Vagina (tissue), 2 donors: ENCODE measurements at regions not wholly inside any gene's neighbourhood (a gene's known extent, or its start where the extent isn't known, plus 50 kb on each side); places are given as distances from the start of the nearest gene placed in this dataset.

Source experiments
- POLR2AphosphoS5 ChIP-seq, 2 donors: sonication (generic); formaldehyde crosslinking; IDR thresholded peaks; one replicate each; pipeline ENCODE4 v1.9.0; 2017; ENCODE audit warnings: antibody characterized with exemption in 2 of 2, mild to moderate bottlenecking in 2 of 2, low read depth in 1 of 2; ENCODE audit not compliant: insufficient read depth in 1 of 2
- TF ChIP-seq, protein P1 (sequence below), 3 experiments: fragments of 450-650 bp in 2 of 3; fragments of 200-600 bp in 1 of 3; sonication (generic) in 1 of 3; IDR thresholded peaks; one replicate each; pipeline ENCODE4 v1.5.1; 2017 to 2019; ENCODE audit warnings: antibody characterized with exemption in 3 of 3, mild to moderate bottlenecking in 2 of 3, moderate library complexity in 2 of 3

DNA sequence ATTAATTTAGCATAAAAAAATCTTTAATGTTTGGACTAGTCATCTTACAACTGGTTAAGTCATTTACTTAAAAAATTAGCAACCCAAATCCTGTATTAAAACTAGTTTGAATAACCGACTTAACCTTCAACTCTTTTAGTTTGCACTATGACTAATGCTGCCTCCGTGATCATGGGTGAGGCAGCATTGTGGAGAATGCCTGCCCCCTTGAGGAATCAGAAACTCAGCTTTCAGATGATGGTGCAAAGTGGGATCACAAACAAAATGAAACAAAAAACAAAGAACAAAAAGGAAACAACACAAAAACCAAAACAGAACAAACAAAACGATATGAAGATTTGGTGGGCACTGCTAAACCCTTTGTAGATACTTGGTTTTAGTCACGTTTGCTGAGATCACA is 127.0 kb upstream of the PALM2AKAP2 start:
- TF ChIP-seq, protein P1, sequence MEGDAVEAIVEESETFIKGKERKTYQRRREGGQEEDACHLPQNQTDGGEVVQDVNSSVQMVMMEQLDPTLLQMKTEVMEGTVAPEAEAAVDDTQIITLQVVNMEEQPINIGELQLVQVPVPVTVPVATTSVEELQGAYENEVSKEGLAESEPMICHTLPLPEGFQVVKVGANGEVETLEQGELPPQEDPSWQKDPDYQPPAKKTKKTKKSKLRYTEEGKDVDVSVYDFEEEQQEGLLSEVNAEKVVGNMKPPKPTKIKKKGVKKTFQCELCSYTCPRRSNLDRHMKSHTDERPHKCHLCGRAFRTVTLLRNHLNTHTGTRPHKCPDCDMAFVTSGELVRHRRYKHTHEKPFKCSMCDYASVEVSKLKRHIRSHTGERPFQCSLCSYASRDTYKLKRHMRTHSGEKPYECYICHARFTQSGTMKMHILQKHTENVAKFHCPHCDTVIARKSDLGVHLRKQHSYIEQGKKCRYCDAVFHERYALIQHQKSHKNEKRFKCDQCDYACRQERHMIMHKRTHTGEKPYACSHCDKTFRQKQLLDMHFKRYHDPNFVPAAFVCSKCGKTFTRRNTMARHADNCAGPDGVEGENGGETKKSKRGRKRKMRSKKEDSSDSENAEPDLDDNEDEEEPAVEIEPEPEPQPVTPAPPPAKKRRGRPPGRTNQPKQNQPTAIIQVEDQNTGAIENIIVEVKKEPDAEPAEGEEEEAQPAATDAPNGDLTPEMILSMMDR (IDR thresholded peaks at IDR 0.05) = no peak
- no peak for TF ChIP-seq POLR2AphosphoS5 (IDR thresholded peaks at IDR 0.05; ENCODE audit: insufficient read depth in 1 of 2, low read depth in 1 of 2)
